ENCODE measurements at regions not wholly inside any gene's neighbourhood (a gene's known extent, or its start where the extent isn't known, plus 50 kb on each side); places are given as distances from the start of the nearest gene placed in this dataset.

DNA sequence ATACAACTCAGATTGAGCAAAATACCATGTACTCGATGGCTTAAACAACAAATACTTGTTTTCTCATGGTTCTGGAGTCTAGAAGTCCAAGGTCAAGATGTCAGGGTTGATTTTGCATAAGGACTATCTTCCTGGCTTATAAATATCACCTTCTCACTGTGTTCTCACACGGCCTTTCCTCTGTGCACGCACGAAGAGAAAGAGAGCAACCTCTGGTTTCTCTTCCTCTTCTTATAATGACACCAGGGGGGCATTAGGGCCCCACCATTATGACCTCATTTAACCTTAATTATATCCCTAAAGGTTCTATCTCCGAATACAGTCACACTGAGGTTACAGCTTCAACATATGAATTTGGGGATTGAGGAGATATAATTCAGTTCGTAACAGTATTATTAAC lies 504.0 kb downstream of the MAGEE1 start:
- TF ChIP-seq, protein P1, sequence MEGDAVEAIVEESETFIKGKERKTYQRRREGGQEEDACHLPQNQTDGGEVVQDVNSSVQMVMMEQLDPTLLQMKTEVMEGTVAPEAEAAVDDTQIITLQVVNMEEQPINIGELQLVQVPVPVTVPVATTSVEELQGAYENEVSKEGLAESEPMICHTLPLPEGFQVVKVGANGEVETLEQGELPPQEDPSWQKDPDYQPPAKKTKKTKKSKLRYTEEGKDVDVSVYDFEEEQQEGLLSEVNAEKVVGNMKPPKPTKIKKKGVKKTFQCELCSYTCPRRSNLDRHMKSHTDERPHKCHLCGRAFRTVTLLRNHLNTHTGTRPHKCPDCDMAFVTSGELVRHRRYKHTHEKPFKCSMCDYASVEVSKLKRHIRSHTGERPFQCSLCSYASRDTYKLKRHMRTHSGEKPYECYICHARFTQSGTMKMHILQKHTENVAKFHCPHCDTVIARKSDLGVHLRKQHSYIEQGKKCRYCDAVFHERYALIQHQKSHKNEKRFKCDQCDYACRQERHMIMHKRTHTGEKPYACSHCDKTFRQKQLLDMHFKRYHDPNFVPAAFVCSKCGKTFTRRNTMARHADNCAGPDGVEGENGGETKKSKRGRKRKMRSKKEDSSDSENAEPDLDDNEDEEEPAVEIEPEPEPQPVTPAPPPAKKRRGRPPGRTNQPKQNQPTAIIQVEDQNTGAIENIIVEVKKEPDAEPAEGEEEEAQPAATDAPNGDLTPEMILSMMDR (optimal IDR thresholded peaks at IDR 0.05 in 1 of 3, IDR thresholded peaks at IDR 0.05 in 1 of 3, conservative IDR thresholded peaks at IDR 0.05 in 1 of 3; ENCODE audit: extremely low read depth in 1 of 3, insufficient read depth in 2 of 3, low read length in 3 of 3) = no peak
- no peak for TF ChIP-seq EZH2 (IDR thresholded peaks at IDR 0.05; ENCODE audit: low read length)
